Prostate gland (tissue), 2 donors: ENCODE measurements at regions not wholly inside any gene's neighbourhood (a gene's known extent, or its start where the extent isn't known, plus 50 kb on each side); places are given as distances from the start of the nearest gene placed in this dataset.

Experiments
- DNase-seq: peaks from one replicate; pipeline ENCODE4 v3.0.0-alpha.2; 2019; ENCODE audit warnings: low spot score
- H3K27ac ChIP-seq, 2 donors: fragments of 200-600 bp; sonication (generic); 2 replicates each; pipeline ENCODE4 v1.5.1; 2017 to 2019
- H3K27me3 ChIP-seq: fragments of 200-600 bp; sonication (generic); replicated peaks from 2 replicates; pipeline ENCODE4 v1.5.1; 2019; ENCODE audit not compliant: insufficient read depth
- H3K36me3 ChIP-seq, 2 donors: fragments of 200-600 bp; sonication (generic); 1 replicate in 1 of 2; 2 replicates in 1 of 2; pipeline versions ENCODE4 v1.5.1 to v1.8.1; 2017 to 2019
- H3K4me1 ChIP-seq: fragments of 200-600 bp; sonication (generic); replicated peaks from 2 replicates; pipeline ENCODE4 v1.5.1; 2019
- H3K4me3 ChIP-seq, 2 donors: fragments of 200-600 bp; sonication (generic); 2 replicates each; pipeline ENCODE4 v1.5.1; 2017 to 2019
- H3K9me3 ChIP-seq: fragments of 200-600 bp; sonication (generic); 2 replicates; pipeline ENCODE4 v1.5.1; 2017
- POLR2A ChIP-seq: fragments of 450-650 bp; IDR thresholded peaks from one replicate; pipeline ENCODE4 v1.6.1; 2016; ENCODE audit warnings: antibody characterized with exemption, mild to moderate bottlenecking
- POLR2AphosphoS5 ChIP-seq: sonication (generic); formaldehyde crosslinking; IDR thresholded peaks from one replicate; pipeline ENCODE4 v1.6.1; 2017; ENCODE audit warnings: antibody characterized with exemption
- WGBS: methylation state at CpG from one replicate; pipeline ENCODE4 v1.1.5; 2018; 5-methylcytosine and 5-hydroxymethylcytosine counted together
- intact Hi-C: fragments of 100-400 bp; cut with DNase I; formaldehyde crosslinking; loops from one replicate; pipeline ENCODE4 v1.14.2; 2022
- TF ChIP-seq, protein P1 (sequence below), 4 experiments: fragments of 200-600 bp in 2 of 4; fragments of 450-650 bp in 2 of 4; sonication (generic) in 2 of 4; IDR thresholded peaks; 1 replicate in 3 of 4; 2 replicates in 1 of 4; pipeline ENCODE4 v1.5.1; 2016 to 2019; ENCODE audit warnings: antibody characterized with exemption in 4 of 4, mild to moderate bottlenecking in 2 of 4, moderate library complexity in 2 of 4

DNA sequence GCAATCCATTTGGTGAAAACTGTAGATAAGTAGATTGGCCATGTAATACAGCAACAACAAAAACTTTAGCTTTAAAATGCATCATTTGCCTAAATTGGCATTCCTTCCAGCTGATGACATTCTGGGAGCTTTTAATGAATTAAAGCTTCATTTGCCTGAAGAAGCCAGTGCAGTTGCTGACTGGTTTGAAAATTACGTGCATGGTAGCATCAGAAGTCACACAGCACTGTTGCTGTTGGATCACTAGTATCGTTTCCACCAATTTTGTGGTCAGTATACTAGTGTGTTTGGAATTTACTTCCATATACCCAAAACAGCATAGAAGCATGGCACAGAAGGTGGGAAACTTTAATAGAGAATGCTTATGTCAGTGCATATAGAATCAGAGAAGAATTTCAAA is 194.9 kb downstream of the ETV1 start:
- WGBS = 93% methylated on average over 2 of the region's 2 CpGs
- no peak overlapping the region for H3K4me3 ChIP-seq
- TF ChIP-seq, protein P1, sequence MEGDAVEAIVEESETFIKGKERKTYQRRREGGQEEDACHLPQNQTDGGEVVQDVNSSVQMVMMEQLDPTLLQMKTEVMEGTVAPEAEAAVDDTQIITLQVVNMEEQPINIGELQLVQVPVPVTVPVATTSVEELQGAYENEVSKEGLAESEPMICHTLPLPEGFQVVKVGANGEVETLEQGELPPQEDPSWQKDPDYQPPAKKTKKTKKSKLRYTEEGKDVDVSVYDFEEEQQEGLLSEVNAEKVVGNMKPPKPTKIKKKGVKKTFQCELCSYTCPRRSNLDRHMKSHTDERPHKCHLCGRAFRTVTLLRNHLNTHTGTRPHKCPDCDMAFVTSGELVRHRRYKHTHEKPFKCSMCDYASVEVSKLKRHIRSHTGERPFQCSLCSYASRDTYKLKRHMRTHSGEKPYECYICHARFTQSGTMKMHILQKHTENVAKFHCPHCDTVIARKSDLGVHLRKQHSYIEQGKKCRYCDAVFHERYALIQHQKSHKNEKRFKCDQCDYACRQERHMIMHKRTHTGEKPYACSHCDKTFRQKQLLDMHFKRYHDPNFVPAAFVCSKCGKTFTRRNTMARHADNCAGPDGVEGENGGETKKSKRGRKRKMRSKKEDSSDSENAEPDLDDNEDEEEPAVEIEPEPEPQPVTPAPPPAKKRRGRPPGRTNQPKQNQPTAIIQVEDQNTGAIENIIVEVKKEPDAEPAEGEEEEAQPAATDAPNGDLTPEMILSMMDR (IDR thresholded peaks at IDR 0.05) = no peak
- TF ChIP-seq POLR2AphosphoS5 (no peak), POLR2A (no peak)
- no peak overlapping the region for H3K27ac ChIP-seq
- H3K27me3 ChIP-seq = no peaks in the 10 kb centered on the region
- no peaks in the 10 kb centered on the region for H3K36me3 ChIP-seq
- DNase-seq = no peak
- intact Hi-C loops = no loop called here
- H3K4me1 ChIP-seq = no peaks in the 10 kb centered on the region
- H3K9me3 ChIP-seq = no peaks in the 10 kb centered on the region

- H3K27me3 ChIP-seq = no peaks in the 10 kb centered on the region
- no peak overlapping the region for H3K4me3 ChIP-seq
- no peaks in the 10 kb centered on the region for H3K9me3 ChIP-seq
- TF ChIP-seq, protein P1 (IDR thresholded peaks at IDR 0.05) = no peak
- TF ChIP-seq POLR2AphosphoS5 (no peak), POLR2A (no peak)
- intact Hi-C loops = no loop called here
- no peaks in the 10 kb centered on the region for H3K4me1 ChIP-seq
- no peak overlapping the region for H3K27ac ChIP-seq
- 84% methylated on average over 1 of the region's 1 CpG for WGBS
- H3K36me3 ChIP-seq = no peaks in the 10 kb centered on the region
- DNase-seq = no peak
These were observed 191.9 kb downstream of the ETV1 start for GRCh38 chr7:13797545-13797944.

DNA sequence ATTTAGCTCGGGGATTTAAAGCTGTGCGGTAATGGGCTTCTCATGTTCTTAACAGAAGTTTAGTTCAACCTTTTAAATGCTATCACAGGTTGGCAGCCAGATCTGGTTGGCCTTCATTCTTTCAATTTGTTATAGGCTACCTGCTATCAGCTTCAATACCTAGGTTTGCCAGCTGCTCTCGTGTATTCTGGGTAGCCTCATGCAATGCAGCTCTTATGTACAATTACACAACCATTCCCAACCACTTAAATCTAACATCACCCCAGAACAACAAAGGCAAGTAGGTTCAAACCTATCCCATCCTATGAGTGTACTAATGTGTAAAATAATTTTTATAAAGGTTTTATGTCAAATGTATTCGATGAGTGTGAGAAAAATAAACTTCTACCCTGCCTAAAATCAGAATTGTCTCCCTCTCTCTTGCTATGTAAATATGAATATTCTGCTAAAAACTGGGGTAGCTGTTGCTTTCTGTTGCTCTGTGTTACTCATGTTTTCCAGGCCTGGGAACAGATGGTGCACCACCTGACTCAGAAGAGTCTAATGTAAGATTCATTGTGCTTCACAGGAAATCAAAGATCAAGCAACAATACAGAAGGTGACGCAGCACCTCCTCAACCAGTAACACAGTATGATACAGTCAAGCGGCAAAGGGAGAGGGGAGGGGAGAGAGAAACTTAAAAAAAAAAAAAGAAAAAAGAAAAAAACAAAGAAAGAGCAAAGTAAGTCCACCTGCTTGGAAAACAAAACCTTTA is 188.6 kb downstream of the ETV1 start:
- H3K27ac ChIP-seq = no peak overlapping the region
- H3K4me3 ChIP-seq = no peak overlapping the region
- H3K9me3 ChIP-seq = no peaks in the 10 kb centered on the region
- TF ChIP-seq POLR2AphosphoS5 = no peak
- H3K27me3 ChIP-seq = no peaks in the 10 kb centered on the region
- WGBS = 56% methylated on average over 6 of the region's 6 CpGs
- DNase-seq = no peak
- H3K4me1 ChIP-seq = no peaks in the 10 kb centered on the region
- no peaks in the 10 kb centered on the region for H3K36me3 ChIP-seq
- intact Hi-C loops = no loop called here

- H3K4me3 ChIP-seq = no peak overlapping the region
- 98% methylated on average over 1 of the region's 1 CpG for WGBS
- no peak overlapping the region for H3K27ac ChIP-seq
- no peaks in the 10 kb centered on the region for H3K36me3 ChIP-seq
- intact Hi-C loops = no loop called here
- no peaks in the 10 kb centered on the region for H3K9me3 ChIP-seq
- DNase-seq = no peak
- TF ChIP-seq POLR2A = no peak
- TF ChIP-seq, protein P1 (IDR thresholded peaks at IDR 0.05) = no peak
- TF ChIP-seq POLR2AphosphoS5 = no peak
- H3K27me3 ChIP-seq = no peaks in the 10 kb centered on the region
- H3K4me1 ChIP-seq = no peaks in the 10 kb centered on the region
These were observed 187.8 kb downstream of the ETV1 start for GRCh38 chr7:13801669-13802068.

DNA sequence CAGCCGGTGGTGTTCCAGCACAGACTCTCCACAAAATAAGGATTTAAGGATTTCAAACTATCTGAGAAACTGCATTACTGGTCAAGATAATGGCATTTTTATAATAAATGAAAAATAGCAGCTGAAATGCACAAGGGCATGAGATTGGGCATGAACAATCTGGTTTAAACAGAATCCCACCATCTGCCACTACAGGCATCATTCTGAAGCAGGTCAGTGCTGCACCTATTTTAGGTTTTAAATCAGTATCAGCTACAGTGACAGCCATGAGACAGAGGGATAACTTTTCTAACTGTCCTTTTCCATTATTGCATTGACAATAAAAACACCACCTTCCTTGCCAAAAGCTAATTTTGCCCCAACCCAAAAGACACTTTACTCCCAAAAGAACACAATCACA is 186.8 kb downstream of the ETV1 start:
- H3K9me3 ChIP-seq = no peaks in the 10 kb centered on the region
- H3K4me3 ChIP-seq = no peak overlapping the region
- 97% methylated on average over 1 of the region's 1 CpG for WGBS
- DNase-seq = no peak
- H3K36me3 ChIP-seq = no peaks in the 10 kb centered on the region
- no peak overlapping the region for H3K27ac ChIP-seq
- no peaks in the 10 kb centered on the region for H3K27me3 ChIP-seq
- TF ChIP-seq POLR2A (no peak), POLR2AphosphoS5 (no peak)
- TF ChIP-seq, protein P1 (IDR thresholded peaks at IDR 0.05) = no peak
- intact Hi-C loops = no loop called here
- H3K4me1 ChIP-seq = no peaks in the 10 kb centered on the region
